ENCODE measurements at regions not wholly inside any gene's neighbourhood (a gene's known extent, or its start where the extent isn't known, plus 50 kb on each side); places are given as distances from the start of the nearest gene placed in this dataset.

GRCh38 chr16:14366447-14366846 is 263.6 kb downstream of the PARN start:
- Mint-ChIP-seq H3K9me3 (no peaks in the 10 kb centered on the region), H3K4me1 (no peaks in the 10 kb centered on the region), H3K27me3 (peaks cover 3% of the 10 kb centered on the region), H3K27ac (no peak overlapping the region), H3K4me3 (no peak overlapping the region), H3K36me3 (ENCODE audit: low read depth) (no peaks in the 10 kb centered on the region)
- intact Hi-C loops (cut with micrococcal nuclease), result no loop called here
- ChIA-PET POLR2A (no interaction called here), CTCF (no interaction called here)
- DNase-seq, result no peak
- ATAC-seq (ENCODE audit: low read depth), result no peak
- no peak for TF ChIP-seq CTCF (IDR thresholded peaks at IDR 0.05)

GRCh38 chr16:14365200-14365851 is 264.7 kb downstream of the PARN start:
- ChIA-PET POLR2A (interaction anchor here (0.6 kb wide), 1 partner anchor 124 kb away, joined by 3 read pairs; no protein-coding TSS in a partner anchor), CTCF (no interaction called here)
- H3K36me3 Mint-ChIP-seq (ENCODE audit: low read depth), result no peaks in the 10 kb centered on the region
- peaks cover 2% of the 10 kb centered on the region for H3K4me1 Mint-ChIP-seq
- ATAC-seq (ENCODE audit: low read depth) (no peak), DNase-seq (no peak)
- no peak overlapping the region for H3K4me3 Mint-ChIP-seq
- no peaks in the 10 kb centered on the region for H3K9me3 Mint-ChIP-seq
- H3K27me3 Mint-ChIP-seq, result peaks cover 3% of the 10 kb centered on the region
- intact Hi-C loops (cut with micrococcal nuclease), result no loop called here
- no peak overlapping the region for H3K27ac Mint-ChIP-seq
- TF ChIP-seq CTCF (IDR thresholded peaks at IDR 0.05), result no peak

- peaks cover 2% of the 10 kb centered on the region for H3K4me1 Mint-ChIP-seq
- ChIA-PET CTCF (no interaction called here), POLR2A (no interaction called here)
- ATAC-seq (ENCODE audit: low read depth), result no peak
- H3K36me3 Mint-ChIP-seq (ENCODE audit: low read depth), result no peaks in the 10 kb centered on the region
- no peak overlapping the region for H3K27ac Mint-ChIP-seq
- TF ChIP-seq CTCF (IDR thresholded peaks at IDR 0.05), result no peak
- no peak overlapping the region for H3K4me3 Mint-ChIP-seq
- intact Hi-C loops (cut with micrococcal nuclease), result no loop called here
- peaks cover 3% of the 10 kb centered on the region for H3K27me3 Mint-ChIP-seq
- H3K9me3 Mint-ChIP-seq, result no peaks in the 10 kb centered on the region
- DNase-seq, result no peak
These were observed 265.5 kb downstream of the PARN start for GRCh38 chr16:14364386-14365199.

GRCh38 chr16:14364112-14364385 is 266.0 kb downstream of the PARN start:
- TF ChIP-seq CTCF (IDR thresholded peaks at IDR 0.05), result no peak
- POLR2A ChIA-PET, result no interaction called here
- CTCF ChIA-PET, result no interaction called here
- Mint-ChIP-seq H3K27ac (no peak overlapping the region), H3K36me3 (ENCODE audit: low read depth) (no peaks in the 10 kb centered on the region), H3K27me3 (peaks cover 3% of the 10 kb centered on the region), H3K4me3 (no peak overlapping the region), H3K9me3 (no peaks in the 10 kb centered on the region), H3K4me1 (peaks cover 2% of the 10 kb centered on the region)
- intact Hi-C loops (cut with micrococcal nuclease), result no loop called here
- ATAC-seq (ENCODE audit: low read depth), result no peak
- no peak for DNase-seq

GRCh38 chr16:14362774-14363371 is 267.2 kb downstream of the PARN start:
- DNase-seq (no peak), ATAC-seq (ENCODE audit: low read depth) (no peak)
- no peaks in the 10 kb centered on the region for H3K36me3 Mint-ChIP-seq (ENCODE audit: low read depth)
- intact Hi-C loops (cut with micrococcal nuclease), result no loop called here
- ChIA-PET POLR2A (no interaction called here), CTCF (no interaction called here)
- no peak overlapping the region for H3K4me3 Mint-ChIP-seq
- H3K27ac Mint-ChIP-seq, result no peak overlapping the region
- H3K9me3 Mint-ChIP-seq, result no peaks in the 10 kb centered on the region
- H3K4me1 Mint-ChIP-seq, result peaks cover 6% of the 10 kb centered on the region
- H3K27me3 Mint-ChIP-seq, result peaks cover 2% of the 10 kb centered on the region
- no peak for TF ChIP-seq CTCF (IDR thresholded peaks at IDR 0.05)
